Epithelial cell of esophagus (primary cell): ENCODE measurements at regions not wholly inside any gene's neighbourhood (a gene's known extent, or its start where the extent isn't known, plus 50 kb on each side); places are given as distances from the start of the nearest gene placed in this dataset.

Source experiments
- DNase-seq: peaks from one replicate; pipeline ENCODE4 v3.0.0; 2010; ENCODE audit warnings: low read depth
- H3K4me3 ChIP-seq: 2 replicates; pipeline ENCODE4 v1.5.1; 2011; ENCODE audit warnings: mild to moderate bottlenecking, low read length, control low read depth
- CTCF ChIP-seq: IDR thresholded peaks from 2 replicates; pipeline ENCODE4 v1.5.1; 2011; ENCODE audit warnings: low read depth, mild to moderate bottlenecking, low read length, control low read depth, inconsistent platforms; ENCODE audit not compliant: insufficient read depth; ENCODE audit errors: missing control alignments

DNA sequence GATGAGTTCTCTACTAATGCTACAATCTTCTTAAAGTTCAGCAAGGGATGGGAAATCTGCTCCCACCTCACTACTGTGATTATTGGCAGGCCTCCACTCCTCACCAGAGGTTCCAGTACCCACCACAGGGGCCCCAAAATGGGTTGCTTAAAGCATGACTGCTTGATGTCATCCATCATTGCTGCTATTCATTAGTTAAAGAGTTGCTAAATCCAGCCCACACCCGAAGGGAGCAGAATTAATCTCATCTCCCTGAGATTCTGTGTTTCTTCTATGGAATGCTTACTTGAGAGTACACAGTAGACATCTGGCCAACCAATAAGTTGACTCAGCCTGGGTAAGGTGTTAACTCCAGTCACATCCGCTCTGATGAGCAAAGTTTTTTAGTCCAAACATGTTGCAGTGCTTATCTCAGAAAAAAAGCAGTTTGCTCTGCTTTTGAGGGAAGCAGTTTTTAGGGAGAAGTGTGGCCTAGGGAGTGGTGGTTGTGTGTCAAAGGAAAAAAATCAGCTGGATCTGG, 690.2 kb upstream of the POU3F3 start:
- TF ChIP-seq CTCF = no peak
- DNase-seq = peak; percentile 0
- no peak overlapping the region for H3K4me3 ChIP-seq

- H3K4me3 ChIP-seq = no peak overlapping the region
- no peak for DNase-seq
- TF ChIP-seq CTCF = no peak
Observed at GRCh38 chr2:104164721-104165252, 689.1 kb upstream of the POU3F3 start.

DNA sequence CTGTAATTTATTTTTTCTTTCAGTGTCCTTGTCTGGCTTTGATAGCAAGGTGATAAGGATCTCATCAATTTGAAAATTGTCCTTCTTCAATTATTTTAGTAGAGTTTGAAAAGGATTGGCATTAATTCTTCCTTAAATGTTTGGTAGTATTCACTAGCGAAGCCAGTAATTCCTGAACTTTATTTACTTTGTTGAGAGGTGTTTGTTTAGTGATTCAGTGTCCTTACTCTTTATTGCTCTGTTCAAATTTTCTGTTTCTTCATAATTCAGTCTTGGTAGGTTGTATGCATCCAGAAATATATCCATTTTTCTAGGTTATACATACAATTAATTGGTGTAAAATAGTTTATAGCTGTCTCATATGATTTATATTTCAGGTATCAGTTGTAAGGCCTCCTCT, 676.7 kb upstream of the POU3F3 start:
- no peak for TF ChIP-seq CTCF
- DNase-seq = no peak
- no peak overlapping the region for H3K4me3 ChIP-seq

- DNase-seq = no peak
- no peak for TF ChIP-seq CTCF
Observed at GRCh38 chr2:104179644-104180043, 674.3 kb upstream of the POU3F3 start.

DNA sequence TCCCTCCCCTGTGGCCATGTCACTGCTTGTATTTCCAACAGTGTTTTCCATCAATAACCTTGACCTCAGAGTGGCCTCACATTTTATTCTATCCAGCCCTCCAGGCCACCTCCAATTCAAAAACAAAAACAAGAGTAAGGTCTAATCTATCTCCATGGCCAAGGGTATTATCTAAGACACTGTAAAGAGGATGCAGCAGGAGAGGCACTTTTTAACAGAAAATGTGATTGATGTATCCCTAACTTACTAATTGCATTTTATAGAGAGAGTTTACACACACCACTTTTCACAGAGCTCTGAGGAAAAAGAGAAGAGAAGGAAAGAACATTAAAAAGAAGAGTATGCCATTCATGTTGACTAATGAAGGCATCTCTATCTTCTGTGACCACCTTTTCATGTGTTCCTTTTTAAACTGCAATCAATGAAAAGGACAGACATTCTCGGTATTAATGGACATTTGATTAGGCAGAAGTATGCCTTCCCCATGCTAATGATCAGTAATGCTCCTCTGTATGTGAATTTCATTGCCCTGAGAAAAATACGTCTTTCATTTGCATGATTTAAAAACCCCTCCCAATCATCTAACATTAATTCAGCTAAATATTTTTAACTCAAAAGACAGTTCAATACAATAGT, 653.3 kb upstream of the POU3F3 start:
- DNase-seq = no peak
- H3K4me3 ChIP-seq = no peak overlapping the region
- no peak for TF ChIP-seq CTCF

More at GRCh38 chr2:104179644-104180043, 674.3 kb upstream of the POU3F3 start:
- no peak overlapping the region for H3K4me3 ChIP-seq

GRCh38 chr2:104213758-104214157, 640.2 kb upstream of the POU3F3 start:
- TF ChIP-seq CTCF = no peak

More at GRCh38 chr2:104213758-104214157, 640.2 kb upstream of the POU3F3 start:
- H3K4me3 ChIP-seq = no peak overlapping the region
- no peak for DNase-seq
